IPS-20b (cell line): ENCODE measurements at regions not wholly inside any gene's neighbourhood (a gene's known extent, or its start where the extent isn't known, plus 50 kb on each side); places are given as distances from the start of the nearest gene placed in this dataset.
"Not testable (repeated sequence)": the region's sequence is repeated elsewhere in the genome, so short reads cannot be mapped to it uniquely, and the experiment has no call there.

ENCODE experiments used
- H3K27ac ChIP-seq: one replicate; pipeline ENCODE4 v1.5.1; 2013; ENCODE audit warnings: low read length
- H3K27me3 ChIP-seq: 2 replicates; pipeline ENCODE4 v1.6.1; 2013; ENCODE audit warnings: mild to moderate bottlenecking, low read length, inconsistent platforms; ENCODE audit not compliant: insufficient read depth
- H3K36me3 ChIP-seq: 2 replicates; pipeline ENCODE4 v1.6.1; 2013; ENCODE audit warnings: low read depth, mild to moderate bottlenecking, inconsistent platforms, low read length, moderate library complexity; ENCODE audit not compliant: insufficient read depth
- H3K4me1 ChIP-seq: 2 replicates; pipeline ENCODE4 v1.6.1; 2013; ENCODE audit warnings: mild to moderate bottlenecking, control low read depth, inconsistent platforms, low read length, moderate library complexity; ENCODE audit not compliant: insufficient read depth
- H3K4me3 ChIP-seq: 2 replicates; pipeline ENCODE4 v1.5.1; 2013; ENCODE audit warnings: mild to moderate bottlenecking, low read length, inconsistent platforms
- H3K9ac ChIP-seq: 2 replicates; pipeline ENCODE4 v1.6.1; 2013; ENCODE audit warnings: low read depth, mild to moderate bottlenecking, inconsistent platforms, low read length, moderate library complexity
- H3K9me3 ChIP-seq: 2 replicates; pipeline ENCODE4 v1.6.1; 2013; ENCODE audit warnings: mild to moderate bottlenecking, low read depth, low read length, inconsistent platforms; ENCODE audit not compliant: insufficient read depth

GRCh38 chr16:29113446-29113845, 128.6 kb downstream of the LAT start:
- not testable (repeated sequence) for H3K36me3 ChIP-seq, H3K4me1 ChIP-seq, H3K9me3 ChIP-seq, H3K9ac ChIP-seq, H3K27me3 ChIP-seq, H3K4me3 ChIP-seq, H3K27ac ChIP-seq

- peaks cover 5% of the 10 kb centered on the region for H3K27me3 ChIP-seq
- H3K9ac ChIP-seq, result no peak overlapping the region
- H3K9me3 ChIP-seq, result no peaks in the 10 kb centered on the region
- H3K4me3 ChIP-seq, result no peak overlapping the region
- H3K27ac ChIP-seq, result no peak overlapping the region
- no peaks in the 10 kb centered on the region; the same call in 1 of the 2 replicates for H3K4me1 ChIP-seq
- H3K36me3 ChIP-seq, result no peaks in the 10 kb centered on the region
Observed at GRCh38 chr16:29112755-29113347, 128.0 kb downstream of the LAT start.

GRCh38 chr16:29111901-29112680, 127.2 kb downstream of the LAT start:
- not testable (repeated sequence) for H3K9me3 ChIP-seq, H3K4me3 ChIP-seq, H3K27ac ChIP-seq, H3K36me3 ChIP-seq, H3K9ac ChIP-seq, H3K4me1 ChIP-seq
- H3K27me3 ChIP-seq, result peaks cover 12% of the 10 kb centered on the region

- Histone ChIP-seq H3K36me3 (no peaks in the 10 kb centered on the region), H3K27ac (no peak overlapping the region), H3K9ac (no peak overlapping the region), H3K4me3 (no peak overlapping the region), H3K4me1 (no peaks in the 10 kb centered on the region; the same call in 1 of the 2 replicates), H3K9me3 (no peaks in the 10 kb centered on the region), H3K27me3 (peaks cover 18% of the 10 kb centered on the region)
Observed at GRCh38 chr16:29111421-29111820, 126.6 kb downstream of the LAT start.

- not testable (repeated sequence) for H3K4me3 ChIP-seq
Observed at GRCh38 chr16:29108625-29109169, 123.8 kb downstream of the LAT start.

DNA sequence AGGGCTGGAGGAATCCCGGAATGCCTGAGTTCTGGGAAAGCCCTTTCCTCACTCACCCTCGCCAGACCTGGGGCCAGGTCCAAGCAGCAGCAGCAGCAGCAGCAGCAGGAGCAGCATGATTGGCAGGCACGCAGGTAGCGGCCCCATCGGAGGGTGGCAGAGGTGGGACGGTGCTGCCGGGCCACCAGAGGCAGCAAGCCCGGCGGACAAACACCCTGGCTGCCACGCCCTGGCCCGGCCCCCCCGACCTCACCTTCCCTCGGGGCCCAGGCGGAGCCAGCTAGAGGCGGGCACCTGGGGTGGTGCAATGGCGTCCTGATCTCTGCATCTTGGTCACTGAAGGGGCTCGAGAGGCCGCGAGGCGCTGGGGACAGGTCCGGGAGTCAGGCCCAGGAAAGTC, 122.4 kb downstream of the LAT start:
- H3K9ac ChIP-seq, result peak overlapping the region; percentile 66

More at GRCh38 chr16:29108625-29109169, 123.8 kb downstream of the LAT start:
- not testable (repeated sequence) for H3K27ac ChIP-seq, H3K9ac ChIP-seq, H3K4me1 ChIP-seq, H3K36me3 ChIP-seq, H3K9me3 ChIP-seq
- peaks cover 15% of the 10 kb centered on the region for H3K27me3 ChIP-seq

DNA sequence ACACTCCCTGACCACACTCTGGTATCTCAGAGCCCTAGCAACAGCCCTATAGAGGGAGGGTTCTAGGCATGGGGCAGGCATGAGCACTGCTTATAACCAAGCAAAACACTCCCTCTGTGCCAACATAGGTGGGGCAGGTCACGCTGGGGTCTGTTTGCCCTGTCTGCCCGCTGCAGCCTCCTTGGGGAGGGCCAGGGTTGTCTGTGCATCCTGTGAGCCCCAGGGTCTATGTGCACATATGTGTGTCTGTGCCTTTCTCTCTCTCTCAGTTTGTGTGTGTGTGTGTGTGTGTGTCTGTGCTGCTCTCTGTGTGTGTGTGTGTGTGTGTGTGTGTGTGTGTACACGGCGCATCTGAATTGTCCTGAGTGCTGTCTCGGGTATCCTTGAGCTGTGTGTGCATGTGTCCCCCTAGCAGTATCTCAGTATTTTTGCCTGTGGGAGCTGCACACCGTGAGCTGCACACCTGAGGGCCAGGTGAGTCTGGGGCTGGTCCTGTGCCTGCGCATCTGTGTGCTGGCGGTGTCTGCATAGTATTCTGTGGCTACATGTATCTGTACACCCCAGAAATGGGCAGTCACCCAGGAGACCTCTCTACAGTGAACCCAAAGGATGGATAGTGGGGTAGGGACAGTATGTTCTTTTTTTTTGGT, 121.5 kb downstream of the LAT start:
- H3K36me3 ChIP-seq, H3K9me3 ChIP-seq, H3K4me1 ChIP-seq, H3K9ac ChIP-seq, H3K27ac ChIP-seq: not testable (repeated sequence)
- Histone ChIP-seq H3K4me3 (peak overlapping the region; percentile 74; the same call in 1 of the 2 replicates), H3K27me3 (peaks cover 15% of the 10 kb centered on the region)

More for the DNA sequence above, 122.4 kb downstream of the LAT start:
- peak overlapping the region; percentile 74 for H3K4me3 ChIP-seq
- no peaks in the 10 kb centered on the region for H3K36me3 ChIP-seq
- H3K4me1 ChIP-seq, result no peaks in the 10 kb centered on the region
- H3K9me3 ChIP-seq, result no peaks in the 10 kb centered on the region
- H3K27ac ChIP-seq, result no peak overlapping the region
- H3K27me3 ChIP-seq, result peaks cover 15% of the 10 kb centered on the region

DNA sequence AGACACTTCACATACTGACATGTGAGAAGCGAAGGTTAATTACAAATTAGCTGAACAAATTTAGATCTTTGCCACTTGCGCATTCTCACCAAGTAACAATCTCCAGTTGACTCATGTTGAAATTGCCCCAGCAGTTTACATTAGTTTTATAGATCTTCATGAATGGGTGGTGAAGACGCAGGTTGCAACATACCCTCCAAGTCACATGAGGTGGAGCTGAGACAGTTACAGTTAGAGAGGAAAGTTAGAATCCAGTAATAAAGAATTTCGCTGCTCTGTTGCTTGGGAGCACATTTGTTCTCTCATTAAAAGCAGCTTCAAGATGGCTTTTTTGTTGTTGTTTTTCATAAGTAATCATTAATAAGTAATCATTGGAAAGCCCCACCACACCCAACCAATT, 119.7 kb downstream of the LAT start:
- not testable (repeated sequence) for H3K4me3 ChIP-seq, H3K27ac ChIP-seq, H3K36me3 ChIP-seq, H3K9ac ChIP-seq, H3K9me3 ChIP-seq, H3K4me1 ChIP-seq
- peaks cover 15% of the 10 kb centered on the region for H3K27me3 ChIP-seq

DNA sequence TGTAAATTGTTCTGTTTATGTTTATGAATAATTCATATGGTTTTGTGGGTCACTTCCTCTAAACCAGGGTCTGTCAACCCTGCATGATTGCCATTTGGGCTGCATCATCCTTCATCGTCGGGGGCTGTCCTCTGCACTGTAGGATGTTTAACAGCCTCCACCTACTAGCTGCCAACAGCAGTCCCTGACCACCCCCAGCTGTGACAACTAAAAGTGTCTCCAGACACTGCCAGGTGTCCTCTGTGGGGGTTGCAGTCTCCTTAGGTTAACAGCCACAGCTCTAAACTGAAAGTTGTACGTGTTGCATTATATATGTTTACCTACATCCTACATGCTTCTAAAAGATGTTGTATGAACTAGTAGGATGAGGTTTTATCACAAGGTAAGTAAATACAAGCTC, 113.1 kb downstream of the LAT start:
- not testable (repeated sequence) for H3K4me1 ChIP-seq, H3K9me3 ChIP-seq, H3K27me3 ChIP-seq, H3K4me3 ChIP-seq, H3K36me3 ChIP-seq, H3K27ac ChIP-seq, H3K9ac ChIP-seq

- H3K9me3 ChIP-seq, H3K9ac ChIP-seq, H3K4me3 ChIP-seq, H3K36me3 ChIP-seq, H3K27me3 ChIP-seq, H3K4me1 ChIP-seq, H3K27ac ChIP-seq: not testable (repeated sequence)
Observed at GRCh38 chr16:29094729-29095624, 110.1 kb downstream of the LAT start.

- H3K27ac ChIP-seq, H3K4me1 ChIP-seq, H3K9me3 ChIP-seq, H3K9ac ChIP-seq, H3K36me3 ChIP-seq, H3K4me3 ChIP-seq, H3K27me3 ChIP-seq: not testable (repeated sequence)
Observed at GRCh38 chr16:29094325-29094724, 109.5 kb downstream of the LAT start.
